Upper lobe of left lung (tissue), 4 donors: ENCODE measurements at regions not wholly inside any gene's neighbourhood (a gene's known extent, or its start where the extent isn't known, plus 50 kb on each side); places are given as distances from the start of the nearest gene placed in this dataset.

Experiments
- EP300 ChIP-seq, 4 donors: sonication (generic); formaldehyde crosslinking; IDR thresholded peaks; one replicate each; pipeline ENCODE4 v1.5.1; 2017; ENCODE audit warnings: antibody characterized with exemption in 4 of 4, control low read depth in 2 of 4
- POLR2A ChIP-seq, 4 donors: fragments of 450-650 bp; IDR thresholded peaks; one replicate each; pipeline ENCODE4 v1.5.1; 2016 to 2017; ENCODE audit warnings: antibody characterized with exemption in 4 of 4, mild to moderate bottlenecking in 2 of 4
- POLR2AphosphoS5 ChIP-seq, 2 donors: sonication (generic); formaldehyde crosslinking; IDR thresholded peaks; one replicate each; pipeline ENCODE4 v1.5.1; 2017; ENCODE audit warnings: antibody characterized with exemption in 2 of 2
- TF ChIP-seq, protein P1 (sequence below), 6 experiments: fragments of 450-650 bp in 4 of 6; fragments of 200-600 bp in 2 of 6; sonication (generic) in 2 of 6; IDR thresholded peaks; one replicate each; pipeline ENCODE4 v1.5.1; 2016 to 2019; ENCODE audit warnings: antibody characterized with exemption in 6 of 6

DNA sequence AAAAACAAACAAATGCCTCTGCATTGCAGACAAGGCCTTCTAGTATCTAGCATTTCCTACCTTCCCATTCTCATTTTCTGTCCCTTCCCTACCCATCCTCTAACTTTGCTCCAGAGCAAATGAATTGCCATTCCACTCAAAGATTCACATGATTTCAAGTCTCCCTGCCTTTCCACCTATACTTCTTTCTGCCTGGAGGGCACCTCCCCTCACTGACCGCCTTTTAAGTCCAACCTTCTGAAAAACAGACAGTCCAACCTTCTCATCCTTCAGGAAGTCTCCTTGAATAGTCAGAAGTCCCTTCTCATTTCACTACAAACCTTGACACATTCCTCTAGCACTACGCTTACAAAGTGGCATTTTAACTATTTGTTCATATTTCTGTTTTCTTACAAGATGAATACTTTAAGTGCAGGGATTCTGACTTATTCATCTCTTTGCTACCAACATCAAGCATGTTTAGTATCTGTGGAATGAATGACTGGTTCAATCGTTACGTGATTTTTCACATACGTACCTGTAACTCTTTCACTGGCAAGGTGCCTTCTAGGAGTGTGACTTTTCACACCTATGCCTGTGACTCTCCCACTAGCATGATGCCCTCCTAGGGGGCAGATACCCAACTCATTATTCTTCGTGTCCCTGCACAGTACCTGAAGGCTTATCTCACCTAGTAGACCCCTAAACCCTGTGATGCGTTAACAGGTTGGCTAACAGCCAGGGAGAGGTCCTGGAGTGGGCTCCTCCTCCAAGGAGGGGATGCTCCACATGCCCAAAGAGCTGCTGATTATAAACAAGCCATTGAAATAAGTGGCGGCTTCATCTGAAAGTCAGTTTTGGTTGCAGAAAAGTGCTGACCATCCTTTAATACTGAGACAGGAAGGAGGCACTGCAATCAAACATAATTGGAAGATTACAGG lies 356.2 kb downstream of the MYCN start:
- TF ChIP-seq, protein P1, sequence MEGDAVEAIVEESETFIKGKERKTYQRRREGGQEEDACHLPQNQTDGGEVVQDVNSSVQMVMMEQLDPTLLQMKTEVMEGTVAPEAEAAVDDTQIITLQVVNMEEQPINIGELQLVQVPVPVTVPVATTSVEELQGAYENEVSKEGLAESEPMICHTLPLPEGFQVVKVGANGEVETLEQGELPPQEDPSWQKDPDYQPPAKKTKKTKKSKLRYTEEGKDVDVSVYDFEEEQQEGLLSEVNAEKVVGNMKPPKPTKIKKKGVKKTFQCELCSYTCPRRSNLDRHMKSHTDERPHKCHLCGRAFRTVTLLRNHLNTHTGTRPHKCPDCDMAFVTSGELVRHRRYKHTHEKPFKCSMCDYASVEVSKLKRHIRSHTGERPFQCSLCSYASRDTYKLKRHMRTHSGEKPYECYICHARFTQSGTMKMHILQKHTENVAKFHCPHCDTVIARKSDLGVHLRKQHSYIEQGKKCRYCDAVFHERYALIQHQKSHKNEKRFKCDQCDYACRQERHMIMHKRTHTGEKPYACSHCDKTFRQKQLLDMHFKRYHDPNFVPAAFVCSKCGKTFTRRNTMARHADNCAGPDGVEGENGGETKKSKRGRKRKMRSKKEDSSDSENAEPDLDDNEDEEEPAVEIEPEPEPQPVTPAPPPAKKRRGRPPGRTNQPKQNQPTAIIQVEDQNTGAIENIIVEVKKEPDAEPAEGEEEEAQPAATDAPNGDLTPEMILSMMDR (IDR thresholded peaks at IDR 0.05) = no peak
- no peak for TF ChIP-seq POLR2A (IDR thresholded peaks at IDR 0.05)
- TF ChIP-seq POLR2AphosphoS5 (IDR thresholded peaks at IDR 0.05) = no peak
- no peak for TF ChIP-seq EP300 (IDR thresholded peaks at IDR 0.05)
